Chondrocyte (in vitro differentiated cells): ENCODE measurements at regions not wholly inside any gene's neighbourhood (a gene's known extent, or its start where the extent isn't known, plus 50 kb on each side); places are given as distances from the start of the nearest gene placed in this dataset.

ENCODE experiments used
- DNase-seq: peaks from one replicate; pipeline ENCODE4 v3.0.0; 2021; ENCODE audit warnings: mixed read lengths, low spot score
- H3K27ac Mint-ChIP-seq: one replicate; pipeline ENCODE4 v1.8.0; 2021; ENCODE audit warnings: mild to moderate bottlenecking, moderate library complexity, mixed read lengths; ENCODE audit not compliant: unreplicated experiment
- H3K27me3 Mint-ChIP-seq: 2 replicates; pipeline ENCODE4 v1.8.0; 2021; ENCODE audit warnings: low read depth, mixed read lengths
- H3K36me3 Mint-ChIP-seq: 2 replicates; pipeline ENCODE4 v1.8.0; 2021; ENCODE audit warnings: low read depth, mixed read lengths
- H3K4me1 Mint-ChIP-seq: 2 replicates; pipeline ENCODE4 v1.8.0; 2021; ENCODE audit warnings: low read depth, mild to moderate bottlenecking, mixed read lengths
- H3K4me3 Mint-ChIP-seq: one replicate; pipeline ENCODE4 v1.8.0; 2021; ENCODE audit warnings: mild to moderate bottlenecking, moderate library complexity, mixed read lengths; ENCODE audit not compliant: unreplicated experiment
- H3K9me3 Mint-ChIP-seq: 2 replicates; pipeline ENCODE4 v1.8.0; 2021; ENCODE audit warnings: low read depth, mixed read lengths
- TF ChIP-seq, protein P1 (sequence below): fragments of 200-600 bp; sonication (generic); IDR thresholded peaks from 2 replicates; pipeline ENCODE4 v1.5.0; 2021; ENCODE audit warnings: antibody characterized with exemption, mild to moderate bottlenecking, moderate library complexity

DNA sequence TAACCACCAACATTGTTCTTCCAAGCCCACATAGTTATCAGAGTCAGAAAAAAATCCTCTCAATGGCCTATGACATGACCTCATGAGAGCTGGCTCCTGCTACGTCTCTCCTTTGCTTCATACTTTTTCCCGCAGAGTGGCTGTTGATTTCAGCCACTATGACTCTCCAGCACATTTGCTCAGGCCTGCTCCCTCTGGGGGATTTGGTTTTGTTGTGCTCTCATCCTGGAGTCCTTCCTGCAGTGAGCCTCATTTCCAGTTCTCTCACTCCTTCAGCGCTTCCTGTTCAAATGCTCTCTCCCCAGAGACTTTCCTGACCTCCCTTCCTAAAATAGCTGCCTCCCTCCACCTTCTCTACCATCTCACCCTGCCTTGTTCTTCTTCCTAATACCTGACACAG lies 72.0 kb upstream of the USP29 start:
- TF ChIP-seq, protein P1, sequence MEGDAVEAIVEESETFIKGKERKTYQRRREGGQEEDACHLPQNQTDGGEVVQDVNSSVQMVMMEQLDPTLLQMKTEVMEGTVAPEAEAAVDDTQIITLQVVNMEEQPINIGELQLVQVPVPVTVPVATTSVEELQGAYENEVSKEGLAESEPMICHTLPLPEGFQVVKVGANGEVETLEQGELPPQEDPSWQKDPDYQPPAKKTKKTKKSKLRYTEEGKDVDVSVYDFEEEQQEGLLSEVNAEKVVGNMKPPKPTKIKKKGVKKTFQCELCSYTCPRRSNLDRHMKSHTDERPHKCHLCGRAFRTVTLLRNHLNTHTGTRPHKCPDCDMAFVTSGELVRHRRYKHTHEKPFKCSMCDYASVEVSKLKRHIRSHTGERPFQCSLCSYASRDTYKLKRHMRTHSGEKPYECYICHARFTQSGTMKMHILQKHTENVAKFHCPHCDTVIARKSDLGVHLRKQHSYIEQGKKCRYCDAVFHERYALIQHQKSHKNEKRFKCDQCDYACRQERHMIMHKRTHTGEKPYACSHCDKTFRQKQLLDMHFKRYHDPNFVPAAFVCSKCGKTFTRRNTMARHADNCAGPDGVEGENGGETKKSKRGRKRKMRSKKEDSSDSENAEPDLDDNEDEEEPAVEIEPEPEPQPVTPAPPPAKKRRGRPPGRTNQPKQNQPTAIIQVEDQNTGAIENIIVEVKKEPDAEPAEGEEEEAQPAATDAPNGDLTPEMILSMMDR = no peak
- H3K36me3 Mint-ChIP-seq = peaks cover 1% of the 10 kb centered on the region
- peaks cover 42% of the 10 kb centered on the region for H3K9me3 Mint-ChIP-seq
- DNase-seq = no peak
- no peak overlapping the region for H3K4me3 Mint-ChIP-seq
- no peaks in the 10 kb centered on the region for H3K27me3 Mint-ChIP-seq
- no peaks in the 10 kb centered on the region for H3K4me1 Mint-ChIP-seq
- no peak overlapping the region for H3K27ac Mint-ChIP-seq

GRCh38 chr19:57050863-57051262 lies 68.9 kb upstream of the USP29 start:
- no peak overlapping the region for H3K27ac Mint-ChIP-seq
- H3K36me3 Mint-ChIP-seq = peaks cover 1% of the 10 kb centered on the region
- no peak overlapping the region for H3K4me3 Mint-ChIP-seq
- DNase-seq = no peak
- H3K9me3 Mint-ChIP-seq = peaks cover 61% of the 10 kb centered on the region
- no peaks in the 10 kb centered on the region for H3K27me3 Mint-ChIP-seq
- TF ChIP-seq, protein P1 = no peak
- H3K4me1 Mint-ChIP-seq = no peaks in the 10 kb centered on the region

- TF ChIP-seq, protein P1 = no peak
- H3K27me3 Mint-ChIP-seq = no peaks in the 10 kb centered on the region
- H3K27ac Mint-ChIP-seq = no peak overlapping the region
- DNase-seq = no peak
- peaks cover 58% of the 10 kb centered on the region for H3K9me3 Mint-ChIP-seq
- H3K36me3 Mint-ChIP-seq = no peaks in the 10 kb centered on the region
- H3K4me3 Mint-ChIP-seq = no peak overlapping the region
- H3K4me1 Mint-ChIP-seq = no peaks in the 10 kb centered on the region
Observed at GRCh38 chr19:57052081-57052480, 67.7 kb upstream of the USP29 start.

- no peak for DNase-seq
- H3K36me3 Mint-ChIP-seq = no peaks in the 10 kb centered on the region
- TF ChIP-seq, protein P1 = no peak
- H3K4me3 Mint-ChIP-seq = no peak overlapping the region
- H3K27me3 Mint-ChIP-seq = no peaks in the 10 kb centered on the region
- no peak overlapping the region for H3K27ac Mint-ChIP-seq
- no peaks in the 10 kb centered on the region for H3K4me1 Mint-ChIP-seq
- H3K9me3 Mint-ChIP-seq = peaks cover 60% of the 10 kb centered on the region
Observed at GRCh38 chr19:57053401-57053800, 66.4 kb upstream of the USP29 start.

GRCh38 chr19:57055956-57056355 lies 63.8 kb upstream of the USP29 start:
- DNase-seq = no peak
- Mint-ChIP-seq H3K36me3 (no peaks in the 10 kb centered on the region), H3K27me3 (no peaks in the 10 kb centered on the region), H3K9me3 (peaks cover 60% of the 10 kb centered on the region), H3K27ac (no peak overlapping the region), H3K4me1 (no peaks in the 10 kb centered on the region), H3K4me3 (no peak overlapping the region)
- TF ChIP-seq, protein P1 = no peak
